Amniotic epithelial cell (primary cell): ENCODE measurements at regions not wholly inside any gene's neighbourhood (a gene's known extent, or its start where the extent isn't known, plus 50 kb on each side); places are given as distances from the start of the nearest gene placed in this dataset.
"Not testable (repeated sequence)": the region's sequence is repeated elsewhere in the genome, so short reads cannot be mapped to it uniquely, and the experiment has no call there.

Source experiments
- DNase-seq: peaks from one replicate; pipeline ENCODE4 v3.0.0-alpha.2; 2010; ENCODE audit warnings: low read depth

- no peak for DNase-seq
These were observed 776.7 kb downstream of the NXPH1 start for GRCh38 chr7:9210114-9210513.

- DNase-seq = no peak
These were observed 783.8 kb downstream of the NXPH1 start for GRCh38 chr7:9217204-9217603.

GRCh38 chr7:9226500-9226899 lies 793.1 kb downstream of the NXPH1 start:
- DNase-seq = no peak

- DNase-seq = no peak
These were observed 798.3 kb downstream of the NXPH1 start for GRCh38 chr7:9231630-9232121.

GRCh38 chr7:9240001-9240400 lies 806.6 kb downstream of the NXPH1 start:
- no peak for DNase-seq

GRCh38 chr7:9241826-9242225 lies 808.4 kb downstream of the NXPH1 start:
- no peak for DNase-seq

- no peak for DNase-seq
These were observed 809.2 kb downstream of the NXPH1 start for GRCh38 chr7:9242636-9243035.

- DNase-seq = no peak
These were observed 817.5 kb downstream of the NXPH1 start for GRCh38 chr7:9250876-9251275.

- DNase-seq = no peak
These were observed 831.0 kb downstream of the NXPH1 start for GRCh38 chr7:9264395-9264794.

- DNase-seq = no peak
These were observed 846.7 kb downstream of the NXPH1 start for GRCh38 chr7:9280088-9280487.

GRCh38 chr7:9283246-9283645 lies 849.8 kb downstream of the NXPH1 start:
- DNase-seq = no peak

- no peak for DNase-seq
These were observed 869.0 kb downstream of the NXPH1 start for GRCh38 chr7:9302436-9302835.

- peak; percentile 5 for DNase-seq
These were observed 873.7 kb downstream of the NXPH1 start for GRCh38 chr7:9307131-9307530.

- no peak for DNase-seq
These were observed 891.1 kb downstream of the NXPH1 start for GRCh38 chr7:9324513-9324912.

GRCh38 chr7:9328296-9328695 lies 894.9 kb downstream of the NXPH1 start:
- no peak for DNase-seq

- DNase-seq = no peak
These were observed 916.2 kb downstream of the NXPH1 start for GRCh38 chr7:9349625-9350024.

GRCh38 chr7:9391221-9391620 lies 957.8 kb downstream of the NXPH1 start:
- peak; percentile 13 for DNase-seq

- no peak for DNase-seq
These were observed 958.6 kb downstream of the NXPH1 start for GRCh38 chr7:9391984-9392383.

GRCh38 chr7:9404386-9404785 lies 971.0 kb downstream of the NXPH1 start:
- DNase-seq = not testable (repeated sequence)

- DNase-seq = peak; percentile 69
These were observed 974.4 kb downstream of the NXPH1 start for GRCh38 chr7:9407816-9408215.

- no peak for DNase-seq
These were observed 1020.1 kb downstream of the NXPH1 start for GRCh38 chr7:9453521-9453920.

- DNase-seq = peak; percentile 77
These were observed 1055.1 kb downstream of the NXPH1 start for GRCh38 chr7:9488555-9488954.

GRCh38 chr7:9498303-9498702 lies 1064.9 kb downstream of the NXPH1 start:
- no peak for DNase-seq

- DNase-seq = no peak
These were observed 1068.9 kb downstream of the NXPH1 start for GRCh38 chr7:9502269-9502668.

GRCh38 chr7:9504678-9505077 lies 1071.3 kb downstream of the NXPH1 start:
- no peak for DNase-seq
